ENCODE measurements at regions not wholly inside any gene's neighbourhood (a gene's known extent, or its start where the extent isn't known, plus 50 kb on each side); places are given as distances from the start of the nearest gene placed in this dataset.

GRCh38 chr2:158015428-158016076 lies 86.1 kb upstream of the UPP2 start:
- TF ChIP-seq CTCF (IDR thresholded peaks at IDR 0.05 in 2 of 3, conservative IDR thresholded peaks at IDR 0.05 in 1 of 3; ENCODE audit: borderline replicate concordance in 1 of 3, insufficient read depth in 1 of 3, low read depth in 2 of 3, low read length in 2 of 3) (no peak), TCF7L2 (IDR thresholded peaks at IDR 0.05; ENCODE audit: borderline replicate concordance, extremely low read depth, insufficient read depth, insufficient read length) (no peak), POLR2A (IDR thresholded peaks at IDR 0.05; ENCODE audit: borderline replicate concordance, extremely low read depth, insufficient read depth, insufficient read length) (no peak), REST (IDR thresholded peaks at IDR 0.05; ENCODE audit: low read depth) (no peak), EZH2 (IDR thresholded peaks at IDR 0.05) (no peak), MAX (IDR thresholded peaks at IDR 0.05) (no peak), ATF3 (IDR thresholded peaks at IDR 0.05) (no peak), FOSL1 (IDR thresholded peaks at IDR 0.05; ENCODE audit: low read depth) (no peak), EGR1 (IDR thresholded peaks at IDR 0.05; ENCODE audit: low read depth) (no peak), SRF (IDR thresholded peaks at IDR 0.05; ENCODE audit: low read depth) (no peak), RAD21 (IDR thresholded peaks at IDR 0.05; ENCODE audit: low read depth) (no peak), YY1 (IDR thresholded peaks at IDR 0.05; ENCODE audit: extremely low read depth, insufficient replicate concordance, low read depth, low read length) (no peak)
